Stimulated activated CD4-positive, alpha-beta T cell treated with anti-CD3 and anti-CD28 coated beads, TNF-alpha, amount 100 ng/mL, for 1 hour (primary cell): ENCODE measurements at regions not wholly inside any gene's neighbourhood (a gene's known extent, or its start where the extent isn't known, plus 50 kb on each side); places are given as distances from the start of the nearest gene placed in this dataset.

Source experiments
- DNase-seq, 3 donors: peaks; one replicate each; pipeline ENCODE4 v3.0.0-alpha.2; 2020; ENCODE audit warnings: low read depth in 3 of 3, low spot score in 1 of 3

GRCh38 chr2:4356541-4356940 lies 653.2 kb downstream of the DCDC2C start:
- no peak for DNase-seq

- DNase-seq, result no peak
These were observed 653.7 kb downstream of the DCDC2C start for GRCh38 chr2:4357121-4357520.

- DNase-seq, result no peak
These were observed 655.5 kb downstream of the DCDC2C start for GRCh38 chr2:4358837-4359236.

- no peak for DNase-seq
These were observed 665.5 kb downstream of the DCDC2C start for GRCh38 chr2:4368907-4369306.

- no peak for DNase-seq
These were observed 666.5 kb downstream of the DCDC2C start for GRCh38 chr2:4369826-4370419.

GRCh38 chr2:4370422-4371090 lies 667.2 kb downstream of the DCDC2C start:
- no peak for DNase-seq

- DNase-seq, result no peak
These were observed 677.7 kb downstream of the DCDC2C start for GRCh38 chr2:4381049-4381448.

GRCh38 chr2:4381773-4382172 lies 678.4 kb downstream of the DCDC2C start:
- no peak for DNase-seq

- no peak for DNase-seq
These were observed 687.6 kb downstream of the DCDC2C start for GRCh38 chr2:4391013-4391412.

GRCh38 chr2:4404363-4404762 lies 701.0 kb downstream of the DCDC2C start:
- no peak for DNase-seq

GRCh38 chr2:4408321-4408720 lies 704.9 kb downstream of the DCDC2C start:
- DNase-seq, result no peak

- no peak for DNase-seq
These were observed 709.3 kb downstream of the DCDC2C start for GRCh38 chr2:4412637-4413187.

GRCh38 chr2:4415171-4415570 lies 711.8 kb downstream of the DCDC2C start:
- DNase-seq, result no peak

GRCh38 chr2:4415810-4416413 lies 712.5 kb downstream of the DCDC2C start:
- DNase-seq, result no peak

- no peak for DNase-seq
These were observed 713.1 kb downstream of the DCDC2C start for GRCh38 chr2:4416431-4416830.

- no peak for DNase-seq
These were observed 714.4 kb downstream of the DCDC2C start for GRCh38 chr2:4417771-4418170.

- DNase-seq, result no peak
These were observed 716.7 kb downstream of the DCDC2C start for GRCh38 chr2:4420032-4420431.

- DNase-seq, result no peak
These were observed 720.8 kb downstream of the DCDC2C start for GRCh38 chr2:4424153-4424552.

GRCh38 chr2:4427083-4427482 lies 723.7 kb downstream of the DCDC2C start:
- DNase-seq, result no peak

GRCh38 chr2:4445821-4446220 lies 742.4 kb downstream of the DCDC2C start:
- DNase-seq, result no peak

GRCh38 chr2:4454907-4455306 lies 751.5 kb downstream of the DCDC2C start:
- DNase-seq, result no peak

- no peak for DNase-seq
These were observed 752.2 kb downstream of the DCDC2C start for GRCh38 chr2:4455486-4456155.
